T1000 (cell line): ENCODE measurements at regions not wholly inside any gene's neighbourhood (a gene's known extent, or its start where the extent isn't known, plus 50 kb on each side); places are given as distances from the start of the nearest gene placed in this dataset.
"Not testable (repeated sequence)": the region's sequence is repeated elsewhere in the genome, so short reads cannot be mapped to it uniquely, and the experiment has no call there.

Experiments used
- DNase-seq: peaks from one replicate; lab custom pipeline; 2025; ENCODE audit warnings: mixed read lengths; lab: John Stamatoyannopoulos, UW

DNA sequence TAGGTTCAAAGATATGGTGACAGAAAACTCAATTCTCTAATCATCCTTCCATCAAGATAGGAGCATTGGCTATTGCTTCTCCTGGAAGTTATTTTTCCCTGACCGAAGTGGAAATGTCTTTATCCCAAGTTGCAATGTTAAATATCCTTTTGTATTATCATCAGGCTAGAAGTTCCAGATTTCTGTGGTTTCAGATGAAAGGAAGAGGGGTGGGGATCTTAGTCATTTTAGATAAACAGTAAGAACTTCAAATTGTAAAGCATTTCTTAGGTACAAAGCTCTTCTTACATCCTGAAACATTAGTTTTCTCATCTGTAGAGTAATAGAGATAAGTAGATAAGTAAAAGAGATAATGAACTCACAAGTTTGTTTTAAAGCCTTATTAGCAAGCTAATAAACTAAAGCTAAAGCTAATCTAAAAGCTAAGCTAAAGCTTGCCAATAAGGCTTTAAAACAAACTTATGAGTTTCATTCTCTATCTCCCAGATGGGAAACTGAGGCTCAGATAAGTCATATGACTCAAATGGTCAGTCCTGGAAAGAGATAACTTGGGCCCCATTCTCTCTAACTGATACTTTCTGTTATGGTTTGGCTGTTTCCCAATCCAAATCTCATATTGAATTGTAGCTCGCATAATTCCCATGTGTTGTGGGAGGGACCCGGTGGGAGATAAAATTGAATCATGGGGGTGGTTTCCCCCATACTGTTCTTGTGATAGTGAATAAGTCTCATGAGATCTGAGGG lies 99.2 kb upstream of the KCNK2 start:
- DNase-seq, result no peak

- no peak for DNase-seq
Measured at GRCh38 chr1:214989341-214989740, 93.2 kb upstream of the KCNK2 start.

GRCh38 chr1:214990619-214991018 lies 91.9 kb upstream of the KCNK2 start:
- DNase-seq, result peak; percentile 10

- DNase-seq, result no peak
Measured at GRCh38 chr1:214991691-214992315, 90.7 kb upstream of the KCNK2 start.

DNA sequence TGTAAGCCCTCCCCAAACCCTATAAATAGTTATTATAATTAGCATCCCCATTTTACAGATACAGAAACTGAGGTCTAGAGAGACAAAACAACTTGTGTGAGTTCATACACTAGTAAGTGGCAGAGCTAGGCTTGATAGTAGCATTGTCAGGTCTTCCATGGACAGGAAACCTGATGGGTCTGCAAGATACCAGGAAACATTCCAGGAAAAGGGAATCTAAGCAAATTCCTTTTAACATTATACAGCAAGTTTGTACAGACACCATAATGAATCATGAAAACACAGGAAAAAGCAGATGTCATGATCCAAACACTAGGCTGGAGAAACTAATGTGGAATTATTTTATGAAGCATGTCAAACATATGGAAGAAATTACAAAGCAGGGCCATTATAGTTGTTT lies 89.1 kb upstream of the KCNK2 start:
- DNase-seq, result no peak

GRCh38 chr1:214997685-214998084 lies 84.9 kb upstream of the KCNK2 start:
- DNase-seq, result no peak

DNA sequence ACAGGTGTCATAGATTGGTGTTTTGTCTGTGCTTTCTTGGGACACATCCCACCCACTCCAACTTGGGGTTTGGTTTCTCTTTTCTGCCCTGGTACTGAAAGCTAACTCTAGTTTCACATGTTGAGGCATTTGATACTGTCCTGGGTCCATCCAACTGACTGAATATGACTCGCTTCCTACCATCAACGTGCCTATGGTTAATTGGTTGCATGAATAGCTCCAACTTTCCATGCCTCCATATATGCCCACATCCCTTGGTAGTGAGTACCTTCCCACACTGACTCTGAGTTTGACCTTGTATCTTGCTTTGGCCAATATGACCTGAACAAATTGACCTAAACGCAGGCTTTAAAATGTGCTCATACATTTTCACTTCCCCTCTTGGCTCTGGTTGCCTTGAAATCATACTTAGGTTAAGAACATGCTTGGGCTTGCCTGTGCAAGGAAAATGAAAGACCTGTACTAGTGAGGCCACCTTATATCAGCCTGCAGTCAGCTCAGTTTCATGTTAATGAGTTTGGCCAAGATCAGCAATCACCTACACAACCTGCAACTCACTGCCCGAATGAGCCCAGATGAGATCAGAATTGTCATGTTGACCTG lies 81.0 kb upstream of the KCNK2 start:
- DNase-seq, result no peak

DNA sequence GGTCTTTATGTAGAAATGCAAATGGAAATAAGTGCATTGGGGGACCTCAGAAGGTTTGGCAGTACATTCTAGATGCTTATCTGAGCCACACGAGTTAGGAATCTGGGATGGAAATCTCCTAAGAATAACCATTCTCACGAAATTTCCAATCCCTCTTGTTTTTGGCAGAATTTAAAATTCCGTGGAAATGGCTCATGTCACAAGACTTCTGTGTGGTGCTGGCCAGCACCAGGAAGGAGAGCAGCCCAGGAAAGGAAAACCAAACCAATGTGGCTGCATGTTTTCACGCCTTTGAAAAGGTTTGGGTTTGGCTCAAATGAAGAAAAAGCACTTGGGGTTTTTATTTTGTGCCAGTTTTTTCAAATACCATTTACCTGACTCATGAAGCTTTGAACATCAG lies 80.1 kb upstream of the KCNK2 start:
- no peak for DNase-seq

GRCh38 chr1:215003686-215004085 lies 78.9 kb upstream of the KCNK2 start:
- DNase-seq, result no peak

- DNase-seq, result no peak
Measured at GRCh38 chr1:215004121-215004827, 78.3 kb upstream of the KCNK2 start.

DNA sequence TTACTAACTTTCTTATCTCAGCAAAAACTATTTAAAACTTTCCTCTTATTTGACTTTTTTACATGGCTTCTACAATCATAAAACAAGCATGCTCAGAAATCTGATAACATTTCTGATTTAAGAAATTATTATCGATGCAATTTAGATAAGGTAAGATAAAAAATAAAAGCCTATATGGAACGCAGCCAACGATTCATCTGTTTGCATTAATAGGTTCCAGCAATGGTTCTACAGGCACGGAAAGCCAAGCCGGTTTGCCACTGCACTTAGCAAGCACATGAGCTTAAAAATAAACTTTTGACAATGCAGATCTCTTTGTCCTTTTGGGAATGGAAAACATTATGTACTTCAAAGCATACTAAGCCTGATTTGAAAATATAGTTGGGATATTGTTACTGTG lies 77.5 kb upstream of the KCNK2 start:
- no peak for DNase-seq

- no peak for DNase-seq
Measured at GRCh38 chr1:215005656-215006345, 76.7 kb upstream of the KCNK2 start.

DNA sequence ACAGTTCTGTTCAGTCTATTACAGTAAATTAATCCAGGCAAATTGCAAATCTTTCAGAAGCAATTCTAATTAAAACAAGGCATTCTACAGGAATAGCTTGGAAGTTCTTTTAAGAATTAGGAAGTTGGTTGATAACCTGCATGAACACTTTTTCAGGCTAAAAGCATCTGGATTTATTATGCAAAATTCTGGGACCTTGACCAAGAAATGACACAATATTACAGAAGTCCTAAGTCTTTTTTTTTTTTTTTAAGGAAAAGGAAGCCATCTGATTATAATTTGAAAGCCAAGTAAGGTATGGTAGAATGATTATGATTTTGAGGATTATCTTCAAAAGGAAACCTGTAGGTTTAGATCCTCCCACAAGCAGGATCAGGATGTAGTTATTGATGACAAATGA lies 74.7 kb upstream of the KCNK2 start:
- DNase-seq, result no peak

GRCh38 chr1:215018555-215018954 lies 64.0 kb upstream of the KCNK2 start:
- no peak for DNase-seq

DNA sequence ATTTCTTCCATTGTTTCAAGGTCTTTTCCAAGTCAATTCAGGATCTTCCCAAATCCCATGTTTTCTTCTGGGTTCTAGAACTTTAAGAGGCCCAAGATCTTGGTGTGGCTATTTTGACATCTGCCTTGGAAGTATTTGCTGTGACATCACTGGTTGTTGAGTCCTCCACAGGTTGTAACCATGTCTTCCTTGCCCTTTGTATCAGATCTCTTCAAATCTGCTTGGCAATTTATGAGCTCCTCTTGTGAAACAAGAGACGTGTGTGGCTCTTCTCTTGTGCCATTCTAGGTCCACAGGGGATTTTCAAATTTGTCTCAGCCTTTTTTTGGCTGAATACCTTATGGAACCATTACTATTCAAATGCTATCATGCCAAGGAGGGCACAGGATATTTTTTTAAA lies 60.3 kb upstream of the KCNK2 start:
- DNase-seq, result no peak

DNA sequence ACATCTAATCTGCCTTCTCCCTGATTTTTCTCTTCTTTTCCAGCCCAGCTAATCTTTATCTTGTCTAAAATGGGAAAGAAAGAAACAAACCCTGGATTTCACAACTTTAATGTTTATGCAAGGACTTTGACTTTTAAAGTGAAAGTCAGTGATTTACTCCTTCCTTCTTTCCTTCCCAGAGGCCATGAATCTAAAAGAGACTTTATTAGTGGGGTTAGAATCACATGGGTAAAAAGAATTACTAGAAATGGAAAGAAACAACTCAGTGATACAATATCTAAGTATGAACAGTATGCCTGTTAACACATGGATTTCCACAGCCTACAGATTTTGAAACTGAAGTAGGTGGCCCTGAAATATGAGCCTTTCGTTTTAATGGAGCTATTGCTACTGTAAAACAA lies 59.8 kb upstream of the KCNK2 start:
- no peak for DNase-seq

- DNase-seq, result no peak
Measured at GRCh38 chr1:215023155-215023832, 59.2 kb upstream of the KCNK2 start.

DNA sequence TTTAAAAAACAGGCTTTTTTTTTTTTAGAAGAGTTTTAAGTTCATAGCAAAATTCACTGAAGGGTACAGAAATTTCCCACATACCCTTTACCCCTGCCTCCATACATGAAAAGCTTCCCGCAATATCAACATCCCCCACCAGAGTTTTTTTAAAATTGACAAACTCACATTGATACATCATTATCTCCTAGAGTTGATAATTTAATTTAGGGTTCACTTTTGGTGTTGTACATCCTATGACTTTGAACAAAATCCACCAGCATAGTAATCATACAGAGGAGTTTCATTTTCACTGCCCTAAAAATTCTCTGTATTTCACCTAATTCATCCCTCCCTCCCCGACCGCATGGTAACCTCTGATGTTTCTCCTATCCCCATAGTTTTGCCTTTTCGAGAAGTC lies 53.6 kb upstream of the KCNK2 start:
- no peak for DNase-seq

DNA sequence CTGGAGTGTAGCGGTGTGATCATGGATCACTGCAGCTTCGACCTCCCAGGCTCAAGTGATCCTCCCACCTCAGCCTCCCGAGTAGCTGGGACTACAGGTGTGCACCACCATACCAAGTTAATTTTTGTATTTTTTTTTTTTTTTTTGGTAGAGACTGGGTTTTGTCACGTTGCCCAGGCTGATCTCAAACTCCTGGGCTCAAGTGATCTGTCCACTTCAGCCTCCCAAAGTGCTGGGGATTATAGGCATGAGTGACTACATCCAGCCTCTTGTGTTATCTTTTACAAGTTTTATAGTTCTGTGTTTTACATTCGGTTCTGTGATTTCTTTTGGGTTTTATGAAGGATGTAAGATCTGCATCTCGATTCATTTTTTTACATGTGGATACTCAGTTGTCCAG lies 52.0 kb upstream of the KCNK2 start:
- not testable (repeated sequence) for DNase-seq

GRCh38 chr1:215031392-215031791 lies 51.1 kb upstream of the KCNK2 start:
- no peak for DNase-seq
